ENCODE measurements at regions not wholly inside any gene's neighbourhood (a gene's known extent, or its start where the extent isn't known, plus 50 kb on each side); places are given as distances from the start of the nearest gene placed in this dataset.

- DNase-seq = no peak
Measured at GRCh38 chr6:128827675-128828464, 55.1 kb upstream of the LAMA2 start.

GRCh38 chr6:128826606-128827005, 56.3 kb upstream of the LAMA2 start:
- DNase-seq = no peak

- DNase-seq = no peak
Measured at GRCh38 chr6:128822271-128822670, 60.7 kb upstream of the LAMA2 start.

GRCh38 chr6:128821116-128821515, 61.8 kb upstream of the LAMA2 start:
- no peak for DNase-seq

- no peak for DNase-seq
Measured at GRCh38 chr6:128808856-128809255, 74.1 kb upstream of the LAMA2 start.

GRCh38 chr6:128807577-128807976, 75.4 kb upstream of the LAMA2 start:
- DNase-seq = no peak

GRCh38 chr6:128806261-128806660, 76.7 kb upstream of the LAMA2 start:
- DNase-seq = no peak

- no peak for DNase-seq
Measured at GRCh38 chr6:128803911-128804310, 79.0 kb upstream of the LAMA2 start.

- no peak for DNase-seq
Measured at GRCh38 chr6:128801621-128802020, 81.3 kb upstream of the LAMA2 start.

GRCh38 chr6:128784266-128784665, 98.7 kb upstream of the LAMA2 start:
- no peak for DNase-seq

GRCh38 chr6:128768187-128768586, 114.8 kb upstream of the LAMA2 start:
- DNase-seq = no peak

GRCh38 chr6:128767705-128768104, 115.2 kb upstream of the LAMA2 start:
- DNase-seq = no peak

- DNase-seq = no peak
Measured at GRCh38 chr6:128767150-128767549, 115.8 kb upstream of the LAMA2 start.

GRCh38 chr6:128763599-128764300, 119.2 kb upstream of the LAMA2 start:
- no peak for DNase-seq

GRCh38 chr6:128759901-128760300, 123.0 kb upstream of the LAMA2 start:
- DNase-seq = no peak

- no peak for DNase-seq
Measured at GRCh38 chr6:128759447-128759846, 123.5 kb upstream of the LAMA2 start.

GRCh38 chr6:128757961-128758360, 125.0 kb upstream of the LAMA2 start:
- no peak for DNase-seq

GRCh38 chr6:128754658-128755256, 128.2 kb upstream of the LAMA2 start:
- DNase-seq = no peak

- no peak for DNase-seq
Measured at GRCh38 chr6:128743974-128744765, 138.8 kb upstream of the LAMA2 start.

- no peak for DNase-seq
Measured at GRCh38 chr6:128742900-128743299, 140.0 kb upstream of the LAMA2 start.

GRCh38 chr6:128740951-128741350, 142.0 kb upstream of the LAMA2 start:
- DNase-seq = no peak

- no peak for DNase-seq
Measured at GRCh38 chr6:128739112-128739511, 143.8 kb upstream of the LAMA2 start.

GRCh38 chr6:128738112-128738511, 144.8 kb upstream of the LAMA2 start:
- DNase-seq = no peak
